Astrocyte (in vitro differentiated cells and primary cell): ENCODE measurements at regions not wholly inside any gene's neighbourhood (a gene's known extent, or its start where the extent isn't known, plus 50 kb on each side); places are given as distances from the start of the nearest gene placed in this dataset.

Experiments
- DNase-seq: peaks from one replicate; pipeline ENCODE4 v3.0.0-alpha.2; 2010; ENCODE audit warnings: low read depth
- FAIRE-seq: peaks from 2 replicates; lab custom pipeline; 2011; peaks lifted over from hg19 to GRCh38; lab: Jason Lieb, UNC
- H2AFZ ChIP-seq: 2 replicates; pipeline ENCODE4 v1.6.0; 2012; ENCODE audit warnings: low read depth, low read length, inconsistent platforms
- H3K27ac ChIP-seq: 2 replicates; pipeline ENCODE4 v1.5.1; 2011; ENCODE audit warnings: low read depth, low read length, inconsistent platforms
- H3K27me3 ChIP-seq: 2 replicates; pipeline ENCODE4 v1.6.0; 2011; ENCODE audit warnings: low read length, inconsistent platforms; ENCODE audit not compliant: insufficient read depth
- H3K36me3 ChIP-seq: 2 replicates; pipeline ENCODE4 v1.5.1; 2011; ENCODE audit warnings: low read length, inconsistent platforms; ENCODE audit not compliant: insufficient read depth
- H3K4me1 ChIP-seq: 2 replicates; pipeline ENCODE4 v1.5.1; 2011; ENCODE audit warnings: low read length, inconsistent platforms; ENCODE audit not compliant: insufficient read depth
- H3K4me2 ChIP-seq: 2 replicates; pipeline ENCODE4 v1.6.0; 2012; ENCODE audit warnings: low read length, inconsistent platforms
- H3K4me3 ChIP-seq: 2 replicates; pipeline ENCODE4 v1.5.1; 2011; ENCODE audit warnings: low read depth, mild to moderate bottlenecking, low read length, inconsistent platforms; ENCODE audit not compliant: insufficient read depth
- H3K79me2 ChIP-seq: 2 replicates; pipeline ENCODE4 v1.6.0; 2012; ENCODE audit warnings: mild to moderate bottlenecking, low read length, inconsistent platforms; ENCODE audit not compliant: insufficient read depth
- H3K9ac ChIP-seq: 2 replicates; pipeline ENCODE4 v1.6.0; 2012; ENCODE audit warnings: mild to moderate bottlenecking, low read length, inconsistent platforms
- H3K9me3 ChIP-seq: 2 replicates; pipeline ENCODE4 v1.5.1; 2012; ENCODE audit warnings: low read depth, mild to moderate bottlenecking, low read length, inconsistent platforms; ENCODE audit not compliant: insufficient read depth
- H4K20me1 ChIP-seq: 2 replicates; pipeline ENCODE4 v1.6.0; 2012; ENCODE audit warnings: low read length, inconsistent platforms; ENCODE audit not compliant: insufficient read depth
- H3K27ac Mint-ChIP-seq: one replicate; pipeline ENCODE4 v1.8.0; 2021; ENCODE audit warnings: mild to moderate bottlenecking, mixed read lengths; ENCODE audit not compliant: unreplicated experiment
- H3K27me3 Mint-ChIP-seq: one replicate; pipeline ENCODE4 v1.8.0; 2021; ENCODE audit warnings: low read depth, mixed read lengths; ENCODE audit not compliant: unreplicated experiment
- H3K36me3 Mint-ChIP-seq: one replicate; pipeline ENCODE4 v1.8.0; 2021; ENCODE audit warnings: low read depth, mixed read lengths; ENCODE audit not compliant: unreplicated experiment
- H3K4me1 Mint-ChIP-seq: one replicate; pipeline ENCODE4 v1.8.0; 2021; ENCODE audit warnings: low read depth, mixed read lengths; ENCODE audit not compliant: unreplicated experiment
- H3K4me3 Mint-ChIP-seq: one replicate; pipeline ENCODE4 v1.8.0; 2021; ENCODE audit warnings: mild to moderate bottlenecking, moderate library complexity, mixed read lengths; ENCODE audit not compliant: unreplicated experiment
- H3K9me3 Mint-ChIP-seq: one replicate; pipeline ENCODE4 v1.8.0; 2021; ENCODE audit warnings: mild to moderate bottlenecking, mixed read lengths; ENCODE audit not compliant: unreplicated experiment
- EZH2 ChIP-seq: IDR thresholded peaks from 2 replicates; pipeline ENCODE4 v1.6.1; 2012; ENCODE audit warnings: mild to moderate bottlenecking, low read length, inconsistent platforms; ENCODE audit not compliant: insufficient read depth
- TF ChIP-seq, protein P1 (sequence below): IDR thresholded peaks from 2 replicates; pipeline ENCODE4 v1.5.1; 2011; ENCODE audit warnings: low read depth, mild to moderate bottlenecking, inconsistent platforms, low read length, moderate library complexity; ENCODE audit not compliant: insufficient read depth

DNA sequence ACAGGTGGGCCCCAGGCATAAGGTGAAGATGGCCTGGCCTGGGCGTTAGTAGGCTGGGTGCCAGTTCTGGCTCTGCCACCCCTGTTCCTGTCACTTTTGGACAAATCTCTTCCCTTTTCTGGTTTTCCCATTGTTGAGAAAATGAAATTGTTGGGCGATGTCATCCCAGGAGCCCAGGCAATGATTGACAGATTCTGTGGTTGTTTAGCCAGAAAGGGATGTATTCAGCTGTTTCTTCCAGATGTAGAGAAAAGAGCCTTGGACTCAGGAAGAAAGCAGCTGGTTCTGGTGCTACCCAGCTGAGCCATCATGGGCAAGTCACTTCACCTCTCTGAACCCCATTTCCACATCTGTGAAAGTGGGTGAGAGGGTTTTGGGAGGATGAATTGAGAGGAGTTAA is 60.1 kb upstream of the MRTFB start:
- Histone ChIP-seq H3K4me2 (no peak overlapping the region), H3K27me3 (no peaks in the 10 kb centered on the region), H3K36me3 (no peaks in the 10 kb centered on the region), H2AFZ (no peak overlapping the region), H3K9me3 (no peaks in the 10 kb centered on the region), H3K4me1 (peaks cover 14% of the 10 kb centered on the region), H3K9ac (no peak overlapping the region), H3K79me2 (no peaks in the 10 kb centered on the region), H3K27ac (no peak overlapping the region), H4K20me1 (no peaks in the 10 kb centered on the region), H3K4me3 (no peak overlapping the region)
- no peak overlapping the region for H3K27ac Mint-ChIP-seq
- peaks cover 18% of the 10 kb centered on the region for H3K4me1 Mint-ChIP-seq
- H3K27me3 Mint-ChIP-seq: no peaks in the 10 kb centered on the region
- H3K4me3 Mint-ChIP-seq: no peak overlapping the region
- DNase-seq (no peak), FAIRE-seq (no peak)
- H3K9me3 Mint-ChIP-seq: no peaks in the 10 kb centered on the region
- no peaks in the 10 kb centered on the region for H3K36me3 Mint-ChIP-seq
- TF ChIP-seq EZH2: no peak
- TF ChIP-seq, protein P1, sequence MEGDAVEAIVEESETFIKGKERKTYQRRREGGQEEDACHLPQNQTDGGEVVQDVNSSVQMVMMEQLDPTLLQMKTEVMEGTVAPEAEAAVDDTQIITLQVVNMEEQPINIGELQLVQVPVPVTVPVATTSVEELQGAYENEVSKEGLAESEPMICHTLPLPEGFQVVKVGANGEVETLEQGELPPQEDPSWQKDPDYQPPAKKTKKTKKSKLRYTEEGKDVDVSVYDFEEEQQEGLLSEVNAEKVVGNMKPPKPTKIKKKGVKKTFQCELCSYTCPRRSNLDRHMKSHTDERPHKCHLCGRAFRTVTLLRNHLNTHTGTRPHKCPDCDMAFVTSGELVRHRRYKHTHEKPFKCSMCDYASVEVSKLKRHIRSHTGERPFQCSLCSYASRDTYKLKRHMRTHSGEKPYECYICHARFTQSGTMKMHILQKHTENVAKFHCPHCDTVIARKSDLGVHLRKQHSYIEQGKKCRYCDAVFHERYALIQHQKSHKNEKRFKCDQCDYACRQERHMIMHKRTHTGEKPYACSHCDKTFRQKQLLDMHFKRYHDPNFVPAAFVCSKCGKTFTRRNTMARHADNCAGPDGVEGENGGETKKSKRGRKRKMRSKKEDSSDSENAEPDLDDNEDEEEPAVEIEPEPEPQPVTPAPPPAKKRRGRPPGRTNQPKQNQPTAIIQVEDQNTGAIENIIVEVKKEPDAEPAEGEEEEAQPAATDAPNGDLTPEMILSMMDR: no peak

DNA sequence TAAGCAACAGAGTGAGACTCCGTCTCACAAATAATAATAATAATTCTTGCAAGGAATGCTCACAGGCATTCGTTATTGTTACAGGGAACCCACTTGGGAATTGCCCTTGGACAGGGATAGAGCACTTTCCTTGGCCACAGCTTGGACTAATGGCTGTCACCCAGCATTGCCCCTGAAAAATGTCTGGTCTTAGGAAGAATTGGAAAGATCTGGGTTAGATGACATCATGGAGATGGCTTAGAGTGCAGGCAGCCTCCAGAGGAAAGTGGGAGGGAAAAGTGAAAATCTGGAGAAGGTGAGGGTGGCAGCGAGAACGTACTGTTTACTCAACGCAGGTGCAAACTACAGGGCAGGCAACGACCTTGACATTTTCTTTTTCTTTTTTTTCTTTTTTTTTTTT is 59.3 kb upstream of the MRTFB start:
- Histone ChIP-seq H3K36me3 (no peaks in the 10 kb centered on the region), H3K4me3 (no peak overlapping the region), H3K4me1 (peaks cover 14% of the 10 kb centered on the region), H3K27ac (no peak overlapping the region), H3K4me2 (no peak overlapping the region), H3K27me3 (no peaks in the 10 kb centered on the region), H3K9me3 (no peaks in the 10 kb centered on the region), H3K79me2 (no peaks in the 10 kb centered on the region), H2AFZ (no peak overlapping the region), H4K20me1 (no peaks in the 10 kb centered on the region), H3K9ac (no peak overlapping the region)
- H3K9me3 Mint-ChIP-seq: no peaks in the 10 kb centered on the region
- H3K4me3 Mint-ChIP-seq: no peak overlapping the region
- FAIRE-seq: no peak
- DNase-seq: no peak
- H3K36me3 Mint-ChIP-seq: no peaks in the 10 kb centered on the region
- no peak for TF ChIP-seq EZH2
- TF ChIP-seq, protein P1: no peak
- H3K27me3 Mint-ChIP-seq: no peaks in the 10 kb centered on the region
- H3K27ac Mint-ChIP-seq: no peak overlapping the region
- peaks cover 23% of the 10 kb centered on the region for H3K4me1 Mint-ChIP-seq

DNA sequence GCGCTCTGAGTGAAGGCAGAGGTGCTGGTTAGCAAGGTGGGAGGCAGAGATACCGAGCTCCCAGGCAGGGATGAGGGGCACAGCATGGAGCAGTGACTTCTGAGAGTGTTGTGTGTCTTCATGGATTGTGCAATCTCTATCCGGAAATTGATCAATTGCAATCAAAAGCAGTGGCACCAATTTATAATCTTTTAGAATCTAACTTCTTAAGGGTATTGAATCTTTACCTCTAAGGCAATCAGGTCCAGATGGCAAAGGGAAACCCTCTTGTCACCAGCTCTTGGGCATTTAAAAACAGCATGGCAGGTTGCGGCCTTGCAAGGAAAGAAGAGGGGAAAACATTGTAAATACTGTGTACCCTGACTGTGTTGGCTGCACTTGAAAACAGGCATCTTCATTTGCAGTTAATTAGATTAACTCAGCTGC is 58.0 kb upstream of the MRTFB start:
- H3K9me3 Mint-ChIP-seq: no peaks in the 10 kb centered on the region
- H3K36me3 Mint-ChIP-seq: no peaks in the 10 kb centered on the region
- Histone ChIP-seq H3K4me3 (no peak overlapping the region), H3K9ac (no peak overlapping the region), H3K27me3 (no peaks in the 10 kb centered on the region), H3K79me2 (no peaks in the 10 kb centered on the region), H3K36me3 (no peaks in the 10 kb centered on the region), H3K4me1 (peaks cover 14% of the 10 kb centered on the region), H3K4me2 (peak overlapping the region; percentile 68), H3K27ac (no peak overlapping the region), H3K9me3 (no peaks in the 10 kb centered on the region), H2AFZ (no peak overlapping the region), H4K20me1 (no peaks in the 10 kb centered on the region)
- H3K4me1 Mint-ChIP-seq: peaks cover 23% of the 10 kb centered on the region
- TF ChIP-seq, protein P1: no peak
- TF ChIP-seq EZH2: no peak
- H3K27ac Mint-ChIP-seq: no peak overlapping the region
- FAIRE-seq (no peak), DNase-seq (no peak)
- H3K27me3 Mint-ChIP-seq: no peaks in the 10 kb centered on the region
- H3K4me3 Mint-ChIP-seq: no peak overlapping the region
